DMS53 (cell line): ENCODE measurements at regions not wholly inside any gene's neighbourhood (a gene's known extent, or its start where the extent isn't known, plus 50 kb on each side); places are given as distances from the start of the nearest gene placed in this dataset.
"Not testable (repeated sequence)": the region's sequence is repeated elsewhere in the genome, so short reads cannot be mapped to it uniquely, and the experiment has no call there.

Experiments used
- DNase-seq: peaks from one replicate; lab custom pipeline; 2025; lab: John Stamatoyannopoulos, UW

DNA sequence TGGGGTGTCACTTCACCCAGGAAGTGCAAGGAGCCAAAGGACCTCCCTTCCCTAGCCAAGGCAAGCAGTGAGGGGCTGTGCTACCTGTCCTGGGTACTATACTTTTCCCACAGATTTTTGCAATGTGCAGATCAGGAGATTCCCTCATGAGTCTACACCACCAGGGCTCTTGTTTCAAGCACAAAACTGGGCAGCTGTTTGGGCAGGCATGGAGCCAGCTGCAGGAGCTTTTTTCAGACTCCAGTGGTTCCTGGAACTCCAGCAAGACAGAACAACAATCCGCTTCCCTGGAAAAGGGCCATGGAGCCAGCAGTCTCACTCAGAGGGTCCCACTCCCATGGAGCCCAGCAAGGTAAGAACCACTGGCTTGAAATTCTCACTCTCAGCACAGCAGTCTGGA lies 1649.6 kb downstream of the LRRC4C start:
- DNase-seq, result no peak

DNA sequence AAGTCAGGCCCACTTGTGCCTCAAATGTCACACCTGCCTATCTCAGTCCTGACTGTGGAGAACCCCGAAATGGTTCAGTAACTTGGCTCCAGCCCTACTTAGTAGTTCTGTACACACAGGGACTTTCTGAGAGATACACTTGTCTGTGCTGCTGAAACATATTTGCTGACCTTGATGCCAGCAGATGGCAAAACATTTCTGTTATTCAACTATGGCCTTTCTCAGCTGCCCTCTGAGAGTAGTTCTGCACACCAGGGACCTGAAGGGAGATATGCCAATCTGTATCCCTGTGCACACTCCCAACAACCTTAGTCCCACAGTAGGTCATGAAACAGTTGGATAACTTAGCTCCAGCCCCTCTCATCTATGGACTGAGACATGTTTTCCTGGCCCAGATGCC lies 1651.5 kb downstream of the LRRC4C start:
- no peak for DNase-seq

DNA sequence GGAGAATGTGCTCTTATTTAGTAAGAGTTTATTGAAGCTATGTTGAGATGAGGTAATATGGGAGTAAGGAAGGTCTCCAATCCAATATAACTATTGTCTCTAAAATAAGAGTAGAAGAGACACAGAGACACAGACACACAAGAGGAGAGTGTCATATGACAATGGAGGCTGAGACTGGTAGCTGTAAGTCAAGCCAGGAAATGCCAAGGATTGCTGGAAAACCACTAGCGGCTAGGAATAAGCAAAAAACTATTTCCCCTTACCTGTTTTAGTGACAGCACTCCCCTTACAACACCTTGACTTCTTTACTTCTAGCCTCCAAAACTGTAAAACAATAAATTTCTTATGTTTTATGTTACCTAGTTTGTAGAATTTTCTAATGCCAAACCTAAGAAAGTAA lies 1652.8 kb downstream of the LRRC4C start:
- DNase-seq, result no peak

DNA sequence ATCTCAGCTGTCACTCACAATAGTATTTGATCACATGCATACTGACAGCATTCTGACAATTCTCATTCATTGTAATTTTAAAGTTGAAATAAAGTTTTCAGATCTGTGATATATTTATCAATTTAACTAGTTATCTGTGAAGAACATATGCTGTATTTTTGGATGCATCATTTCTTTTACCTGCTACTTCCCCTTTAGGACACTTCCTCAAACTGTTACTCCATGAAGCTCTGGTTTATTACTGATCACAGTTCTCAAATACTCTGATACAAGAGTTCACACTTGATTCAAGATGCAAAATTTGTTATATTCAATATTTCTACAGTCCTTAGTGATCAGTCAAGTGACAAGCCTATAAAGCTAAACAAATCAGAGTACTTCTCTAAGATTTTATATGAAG lies 1655.2 kb downstream of the LRRC4C start:
- no peak for DNase-seq

DNA sequence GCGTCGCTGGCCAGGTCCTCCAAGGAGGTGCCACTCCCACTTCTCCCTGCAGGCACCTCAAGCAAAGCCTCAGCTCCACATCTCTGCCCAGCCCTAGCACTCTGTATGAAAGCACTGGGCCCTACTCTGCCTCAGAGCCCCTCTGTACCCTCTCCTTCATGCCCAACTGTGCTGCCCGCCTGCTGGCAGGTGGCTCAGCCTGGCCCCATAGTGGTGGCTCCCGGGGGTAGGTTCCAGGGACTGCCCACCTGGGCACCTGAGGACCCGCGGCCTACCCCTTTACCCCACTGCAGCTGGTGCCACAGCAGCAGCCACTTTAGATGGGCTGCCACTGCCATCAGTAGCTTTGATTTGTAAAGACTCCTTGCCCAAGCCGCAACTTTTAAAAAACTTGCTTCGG lies 1672.8 kb downstream of the LRRC4C start:
- no peak for DNase-seq

DNA sequence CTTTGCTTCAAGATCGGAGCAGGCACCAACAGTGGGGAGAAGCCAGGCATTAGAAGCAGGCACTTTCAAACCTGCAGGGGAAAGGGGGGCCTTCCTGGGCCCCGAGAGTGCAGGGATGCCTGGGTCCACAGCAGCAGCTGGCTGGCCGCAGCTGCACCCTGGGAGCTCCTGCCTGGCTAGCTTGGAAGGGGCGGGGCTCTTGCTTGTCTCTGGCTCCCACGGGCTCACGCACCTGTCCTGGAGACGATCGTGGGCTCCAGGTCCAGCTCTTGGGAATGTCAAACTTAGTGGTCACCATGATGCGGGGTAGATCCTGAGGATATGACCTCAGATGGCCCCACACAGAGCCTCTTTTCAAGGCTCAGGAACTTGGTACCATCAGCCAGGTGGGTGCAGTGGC lies 1673.2 kb downstream of the LRRC4C start:
- DNase-seq, result no peak

DNA sequence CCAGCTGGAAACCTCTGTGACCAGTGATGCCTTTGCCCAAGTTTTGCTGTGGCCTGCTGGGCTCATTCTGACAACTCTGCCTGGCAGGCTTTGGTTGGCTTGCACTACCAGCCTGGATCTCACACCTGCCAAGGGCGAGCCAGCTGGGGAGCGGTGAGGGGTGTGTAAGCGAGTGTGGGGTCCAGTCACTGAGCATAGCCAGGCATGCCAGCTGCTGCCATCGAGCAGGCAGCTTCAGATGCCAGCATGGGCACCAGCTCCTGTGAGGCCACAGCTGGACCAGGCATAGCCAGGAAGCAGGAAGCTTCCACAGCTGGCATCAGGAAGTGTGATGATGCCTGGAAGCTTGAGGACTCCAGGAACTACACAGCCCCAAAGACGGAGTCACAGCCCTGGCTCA lies 1674.6 kb downstream of the LRRC4C start:
- DNase-seq, result no peak

DNA sequence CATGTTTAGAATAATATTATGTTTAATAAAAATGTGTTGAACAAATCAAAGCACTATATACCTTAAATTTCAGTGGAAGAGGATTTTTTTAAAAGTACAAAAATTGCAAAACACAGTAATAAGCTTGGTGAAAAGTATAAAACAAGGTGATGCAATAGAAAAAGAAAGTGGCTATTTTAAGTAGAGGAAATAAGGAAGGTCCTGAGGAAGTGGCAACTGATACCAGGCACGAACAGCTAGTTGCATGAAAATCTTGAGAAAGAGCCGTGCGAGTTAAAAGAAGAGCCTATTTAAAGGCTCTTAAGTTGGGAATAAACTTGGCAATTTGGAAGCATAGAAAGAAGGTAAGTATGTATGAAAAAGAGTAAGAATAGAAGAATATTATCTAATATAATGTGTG lies 1679.3 kb downstream of the LRRC4C start:
- no peak for DNase-seq

DNA sequence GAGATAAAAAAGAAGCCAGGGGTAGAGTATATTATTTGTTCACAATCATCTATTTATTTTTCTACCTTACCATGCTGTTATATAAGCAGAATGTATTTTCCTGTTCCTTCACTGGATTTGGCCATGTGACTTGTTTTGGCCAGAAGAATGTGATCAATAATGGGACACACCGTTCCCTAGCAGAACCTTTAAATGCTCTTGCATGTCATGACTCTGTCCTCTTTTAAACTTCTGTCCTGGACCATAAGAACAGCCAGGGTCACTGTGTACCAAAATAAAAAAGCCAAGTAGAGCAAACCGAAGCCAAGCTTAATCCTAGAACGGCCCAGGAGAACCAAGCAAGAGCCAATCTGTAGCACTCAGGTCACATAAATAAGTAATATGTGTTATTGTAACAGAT lies 1682.4 kb downstream of the LRRC4C start:
- DNase-seq, result no peak

DNA sequence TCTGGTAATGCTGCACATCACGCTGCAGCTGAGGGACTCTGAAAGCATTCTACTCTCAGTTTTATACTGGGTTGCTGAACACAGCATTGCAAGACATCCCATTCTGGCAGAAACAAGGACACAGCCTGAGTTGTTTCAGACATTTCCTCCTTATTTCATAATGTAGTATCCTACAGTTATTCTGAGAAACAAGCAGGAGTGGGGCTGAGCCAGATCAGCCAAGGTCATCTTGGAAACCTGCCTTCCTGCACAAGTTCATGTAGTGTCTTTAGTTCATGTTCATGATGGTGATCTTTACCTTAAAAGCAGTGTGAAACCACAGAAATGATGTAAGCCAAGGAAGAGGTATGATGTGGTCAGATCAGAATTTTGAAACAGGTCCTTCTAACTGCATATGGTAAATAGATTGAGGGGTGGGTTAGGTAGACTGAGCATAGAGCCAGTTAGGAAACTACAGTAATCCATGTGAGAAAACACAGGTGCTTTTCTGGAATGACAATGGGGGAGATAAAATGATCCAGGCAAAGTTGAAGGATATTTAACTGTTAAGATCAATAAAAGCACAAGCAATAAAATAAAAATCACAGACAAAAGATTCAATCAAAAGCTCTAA lies 1686.8 kb downstream of the LRRC4C start:
- DNase-seq, result no peak

DNA sequence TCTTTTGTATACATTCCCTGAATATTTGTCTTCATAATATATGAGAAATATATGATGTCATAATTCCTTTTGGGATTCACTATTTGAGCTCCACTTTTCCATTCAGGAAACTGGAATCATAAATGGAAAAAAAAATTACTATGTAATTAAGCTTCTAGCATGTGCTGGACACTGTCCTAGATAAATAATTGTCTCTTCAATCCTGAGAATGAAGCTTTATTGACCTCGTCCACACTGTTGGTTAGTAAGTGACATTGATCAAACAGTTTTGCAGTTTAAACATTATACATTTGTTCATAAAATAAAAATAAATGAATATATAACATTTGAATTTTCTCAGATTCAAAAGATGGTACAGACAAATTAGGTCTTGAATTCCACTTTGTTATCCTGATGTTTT lies 1691.2 kb downstream of the LRRC4C start:
- no peak for DNase-seq

DNA sequence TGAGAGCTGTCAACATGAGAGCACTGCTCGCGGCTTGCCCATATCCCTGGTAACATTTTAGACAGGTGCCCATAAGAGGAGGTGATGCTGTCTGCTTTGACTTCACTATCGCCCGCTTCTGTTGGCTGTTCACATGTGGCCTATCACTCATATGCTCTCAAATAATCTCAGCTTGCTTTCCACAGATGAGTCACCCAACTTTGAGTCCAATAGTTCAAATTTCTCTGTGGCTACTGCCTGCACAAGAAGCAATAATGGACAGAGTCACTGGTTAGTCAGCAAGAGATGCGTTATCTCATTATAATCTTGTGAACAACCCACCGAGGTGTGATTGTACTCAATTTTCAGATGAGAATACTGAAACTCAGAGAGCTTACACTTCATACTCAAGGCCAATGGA lies 1714.1 kb downstream of the LRRC4C start:
- DNase-seq, result no peak

DNA sequence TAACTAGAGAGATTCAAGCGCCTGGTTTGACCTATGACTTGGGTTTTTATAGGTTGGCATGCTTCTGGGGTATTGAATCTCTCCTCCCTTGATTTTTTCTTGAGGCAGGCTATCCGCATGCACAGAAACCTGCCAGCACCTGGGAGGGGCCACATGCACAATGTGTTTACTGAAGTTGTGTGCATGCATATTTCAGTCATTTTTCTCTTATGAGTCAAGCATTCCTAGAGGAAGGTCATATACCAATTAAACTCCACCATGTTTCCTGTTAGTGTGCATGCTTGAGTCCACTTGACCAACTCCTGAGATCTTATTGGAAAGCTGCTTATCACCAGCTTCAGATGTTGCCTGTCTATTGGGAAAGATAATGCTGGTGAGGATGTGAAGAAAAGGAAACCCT lies 1718.4 kb downstream of the LRRC4C start:
- peak; percentile 31 for DNase-seq

DNA sequence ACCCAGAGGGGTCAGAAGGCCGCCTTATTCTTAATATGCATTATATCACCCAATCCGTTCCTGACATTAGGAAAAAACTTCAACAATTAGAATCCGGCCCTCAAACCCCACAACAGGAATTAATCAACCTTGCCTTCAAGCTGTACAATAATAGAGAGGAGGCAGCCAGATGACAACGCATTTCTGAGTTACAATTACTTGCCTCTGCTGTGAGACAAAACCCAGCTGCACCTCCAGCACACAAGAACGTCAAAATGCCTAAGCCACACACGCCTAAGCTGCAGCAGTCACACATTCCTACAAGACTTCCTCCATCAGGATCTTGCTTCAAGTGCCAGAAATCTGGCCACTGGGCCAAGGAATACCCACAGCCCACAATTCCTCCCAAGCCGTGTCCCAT lies 1723.1 kb downstream of the LRRC4C start:
- DNase-seq, result not testable (repeated sequence)

DNA sequence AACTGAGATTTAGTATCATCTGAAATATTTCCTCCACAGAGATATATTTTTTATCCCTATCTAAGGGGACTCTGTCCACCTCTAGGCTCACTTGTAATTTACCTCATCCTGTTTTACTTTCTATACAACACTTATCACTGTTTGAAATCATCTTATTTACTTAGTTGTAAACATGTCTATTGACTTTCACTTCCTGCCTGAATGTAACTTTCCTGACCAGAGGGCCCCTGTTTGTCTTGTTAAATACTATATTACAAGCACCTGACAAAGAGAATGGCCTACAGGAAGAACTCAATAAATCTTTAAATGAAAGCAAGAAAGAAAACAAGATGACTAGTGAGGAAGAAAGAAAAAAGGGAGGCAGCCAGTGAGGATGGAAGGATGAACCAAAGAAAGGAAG lies 1727.5 kb downstream of the LRRC4C start:
- peak; percentile 49 for DNase-seq

DNA sequence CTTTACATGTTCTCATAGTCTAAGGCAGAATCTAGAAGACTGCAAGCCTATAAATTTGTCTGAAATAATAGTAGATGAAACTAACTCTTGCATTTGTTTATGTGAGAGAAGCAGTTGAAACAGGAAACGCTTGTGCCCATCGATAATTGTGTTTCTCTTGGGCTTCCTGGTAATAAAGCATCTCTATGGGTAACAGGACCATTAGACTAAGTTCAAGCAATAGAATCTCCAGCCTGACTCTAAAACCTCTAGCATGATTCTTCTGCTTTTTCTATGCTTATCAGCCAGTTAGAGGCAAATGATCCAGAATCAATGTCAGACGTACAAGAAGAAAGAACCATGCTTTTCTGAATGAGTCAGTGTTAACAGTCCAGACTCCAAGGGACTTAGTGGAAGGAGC lies 1734.4 kb downstream of the LRRC4C start:
- DNase-seq, result no peak

DNA sequence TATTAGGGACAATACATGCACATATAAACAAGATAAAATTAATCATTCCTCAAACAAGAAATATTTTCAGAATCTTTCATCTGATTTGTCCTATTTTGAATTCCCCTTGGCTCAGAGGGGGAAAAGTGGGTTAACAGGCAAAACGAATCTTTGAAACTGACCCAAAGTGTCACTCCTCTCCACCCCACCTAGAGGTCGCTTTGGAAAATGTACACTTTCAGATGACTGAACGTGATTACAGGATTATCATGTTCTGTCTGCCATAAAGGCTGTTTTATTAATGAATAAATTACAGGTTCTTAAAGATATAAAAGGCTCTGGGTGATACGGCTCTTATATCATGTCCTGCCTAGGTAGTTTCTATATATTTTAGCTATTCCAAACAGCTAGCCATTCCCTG lies 1735.0 kb downstream of the LRRC4C start:
- DNase-seq, result peak; percentile 28

DNA sequence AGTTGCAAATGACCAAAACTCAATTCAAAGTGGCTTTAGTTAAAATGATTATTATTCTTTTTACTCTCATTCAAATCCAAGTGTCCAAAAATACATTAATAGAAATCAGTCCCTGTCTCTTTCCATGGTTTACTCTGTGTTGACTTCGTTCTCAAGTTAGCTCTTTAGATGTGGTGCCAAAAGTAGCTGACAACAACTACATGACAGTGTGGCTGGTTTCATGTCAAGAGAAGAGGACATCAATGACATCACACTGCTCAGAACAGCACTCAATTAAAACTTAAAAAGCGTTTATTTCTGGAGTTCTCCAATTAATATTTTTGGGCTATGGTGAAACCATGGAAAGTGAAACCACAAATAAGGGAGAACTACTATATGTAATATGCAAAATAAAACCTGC lies 1746.9 kb downstream of the LRRC4C start:
- no peak for DNase-seq

DNA sequence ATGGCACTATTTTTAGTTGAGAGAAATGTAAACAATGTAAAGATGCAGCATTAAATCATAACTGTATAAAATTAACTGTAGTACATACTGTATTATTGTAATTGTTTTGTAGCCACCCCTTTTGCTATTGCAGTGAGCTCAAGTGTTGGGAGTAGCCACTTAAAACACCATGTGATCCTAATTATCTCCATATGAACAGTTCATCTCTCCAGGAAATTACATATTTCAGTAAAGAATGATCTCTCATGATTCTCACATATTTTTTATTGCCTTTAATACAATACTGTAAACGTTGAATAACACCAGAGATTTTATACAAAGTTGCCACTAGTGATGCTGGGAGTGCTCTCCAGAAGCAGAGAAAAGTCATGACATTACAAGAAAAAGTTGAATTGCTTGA lies 1768.6 kb downstream of the LRRC4C start:
- no peak for DNase-seq

DNA sequence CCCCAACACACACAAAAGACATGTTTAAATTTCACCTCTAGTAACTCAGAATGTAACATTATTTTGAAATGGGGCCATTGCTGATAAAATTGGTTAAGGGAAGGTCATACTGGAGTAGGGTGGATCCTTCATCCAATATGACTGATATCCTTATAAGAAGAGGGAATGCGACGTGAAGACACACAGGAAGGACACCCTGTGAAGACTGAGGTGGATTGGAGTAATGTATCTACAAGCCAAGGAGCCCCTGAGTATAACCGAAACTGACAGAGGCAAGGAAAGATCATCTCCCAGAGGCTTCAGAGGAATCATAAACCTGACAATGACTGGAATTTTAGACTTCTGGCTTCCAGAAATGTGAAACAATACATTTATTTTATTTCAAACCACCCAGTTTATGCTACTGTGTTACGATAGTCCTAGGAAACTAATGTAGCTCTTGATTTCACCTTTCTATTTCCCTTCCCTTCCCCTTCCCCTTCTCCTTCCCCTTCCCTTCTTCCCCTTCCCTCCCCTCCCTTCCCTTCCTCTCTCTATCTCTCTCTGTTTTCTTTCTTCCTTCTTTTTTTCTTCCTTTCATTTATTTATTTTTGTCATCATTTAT lies 1775.4 kb downstream of the LRRC4C start:
- no peak for DNase-seq

DNA sequence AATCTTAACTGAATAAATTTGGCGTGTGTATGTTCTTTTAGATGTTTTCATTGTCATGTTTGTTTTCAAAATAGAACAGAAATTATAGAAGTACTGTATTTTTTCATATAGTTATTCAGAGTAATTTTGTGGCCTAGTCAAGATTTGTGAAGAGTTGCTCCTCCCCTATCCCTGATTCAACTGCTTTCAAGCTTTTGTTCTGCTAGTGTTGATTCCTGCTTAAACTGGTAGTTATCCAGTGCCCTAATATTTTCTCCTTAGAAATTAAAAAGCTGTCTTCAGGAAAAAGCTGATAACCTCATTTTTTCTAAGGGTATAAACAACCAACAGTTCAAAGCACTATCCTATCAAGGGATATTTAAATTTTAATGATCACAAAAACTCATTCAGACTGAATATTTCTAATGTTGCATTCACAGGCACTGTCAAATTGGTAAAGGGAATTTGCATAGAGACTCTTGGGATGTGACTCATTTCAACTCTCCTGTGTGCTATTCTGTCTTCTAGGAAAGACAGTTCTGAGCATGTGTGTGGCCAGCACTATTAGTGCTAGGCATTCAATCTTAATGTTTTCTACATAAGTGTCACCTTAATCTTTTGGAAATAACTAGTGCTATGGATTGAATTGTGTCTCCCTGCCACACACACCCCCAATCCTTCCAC lies 1776.0 kb downstream of the LRRC4C start:
- no peak for DNase-seq

DNA sequence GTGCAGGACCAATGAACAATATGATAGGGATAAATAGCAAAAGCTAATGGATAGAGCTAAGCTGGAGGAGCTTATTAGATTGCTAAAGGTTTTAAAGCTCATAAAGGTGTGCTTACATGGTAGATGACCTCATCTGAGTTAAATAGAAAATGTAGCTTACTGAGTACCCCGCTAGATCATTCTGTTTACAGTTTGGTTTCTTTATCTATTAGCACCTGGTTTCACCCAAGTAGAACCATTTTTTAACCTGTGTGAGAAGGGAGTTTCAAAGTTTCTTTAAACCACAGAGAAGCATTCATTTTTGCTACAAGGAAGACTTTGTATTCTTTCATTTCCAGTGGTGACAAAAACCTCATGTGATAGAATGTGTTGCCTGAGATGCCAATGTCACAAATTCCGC lies 1778.0 kb downstream of the LRRC4C start:
- no peak for DNase-seq

DNA sequence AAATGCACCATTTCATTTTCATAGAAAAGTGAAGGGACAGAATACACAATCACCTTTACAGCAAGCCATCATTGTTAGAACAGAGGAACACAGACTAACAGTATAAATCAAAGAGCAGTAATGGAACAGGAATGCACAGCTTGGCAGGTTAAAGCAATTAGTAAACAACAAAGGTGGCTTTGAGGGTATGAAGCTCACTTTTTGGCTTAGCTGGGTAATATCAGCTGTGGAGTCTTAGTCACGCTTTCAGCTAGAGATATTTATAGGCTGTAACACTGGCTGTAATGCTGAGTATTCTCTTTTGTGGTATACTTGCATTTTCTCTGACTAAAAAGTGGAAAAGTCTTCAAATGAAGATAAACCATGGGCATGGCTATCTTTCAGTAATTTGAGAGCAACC lies 1780.5 kb downstream of the LRRC4C start:
- DNase-seq, result no peak

DNA sequence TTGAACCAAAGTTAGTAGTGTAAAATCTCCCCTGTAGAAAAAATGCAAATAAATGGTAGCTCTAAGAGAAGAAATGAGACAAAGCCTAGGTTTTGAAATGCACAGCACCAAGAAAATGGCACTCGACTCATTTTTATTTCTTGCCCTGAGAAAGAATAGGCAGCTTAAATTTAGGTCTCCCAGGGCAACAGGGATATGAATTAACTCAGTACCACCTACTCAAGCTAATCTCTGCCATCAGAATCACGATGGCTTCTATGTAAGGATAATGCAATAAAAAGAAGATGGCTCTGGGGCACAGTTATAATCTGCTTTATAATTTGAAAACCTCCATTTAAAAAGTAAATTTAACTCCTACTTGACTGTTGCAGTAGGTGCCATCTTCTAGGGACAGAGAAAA lies 1784.3 kb downstream of the LRRC4C start:
- DNase-seq, result no peak
